ENCODE measurements at regions not wholly inside any gene's neighbourhood (a gene's known extent, or its start where the extent isn't known, plus 50 kb on each side); places are given as distances from the start of the nearest gene placed in this dataset.

DNA sequence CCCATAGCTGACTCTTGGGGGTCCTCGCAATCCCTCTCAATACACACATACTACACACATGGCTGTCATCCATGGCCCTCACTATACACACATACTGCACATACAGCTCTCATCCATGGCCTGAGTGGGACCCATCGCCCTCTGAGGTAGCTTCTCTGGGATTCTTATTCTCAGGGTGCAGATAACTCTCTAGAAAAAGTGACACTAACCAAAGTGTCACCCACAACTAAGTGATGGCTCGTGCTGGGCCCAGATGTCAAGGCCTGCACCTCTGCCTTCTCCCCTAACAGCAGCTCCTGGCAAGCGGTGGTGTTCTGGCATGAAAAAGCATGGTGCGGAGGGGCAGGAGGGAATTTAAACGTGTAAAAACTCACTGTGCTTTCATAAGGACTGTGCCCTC, 62.7 kb upstream of the ZPBP start:
- TF ChIP-seq CTCF (IDR thresholded peaks at IDR 0.05), result no peak
- intact Hi-C loops (cut with DNase I), result no loop called here
- H3K36me3 ChIP-seq, result no peaks in the 10 kb centered on the region

DNA sequence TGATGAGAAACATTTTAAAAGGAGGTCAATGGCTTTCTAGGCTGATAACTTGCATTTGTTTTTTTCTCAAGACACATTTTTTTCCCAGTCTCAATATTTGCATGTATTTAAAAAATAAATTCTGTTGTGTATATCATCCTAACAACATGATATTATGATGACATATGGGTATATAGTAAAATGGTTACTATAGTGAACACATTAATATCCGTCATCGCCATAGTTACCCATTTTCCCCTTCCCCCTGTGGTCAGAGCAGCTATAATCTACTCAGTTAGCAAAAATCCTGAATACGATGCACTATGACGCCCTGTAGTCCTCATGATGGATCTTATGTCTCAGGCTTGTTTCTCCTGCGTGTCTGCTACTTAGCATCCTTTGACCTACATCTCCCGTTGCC, 60.9 kb upstream of the ZPBP start:
- no peaks in the 10 kb centered on the region for H3K9me3 ChIP-seq
- DNase-seq (no peak), ATAC-seq (no peak)
- H3K4me1 ChIP-seq, result no peaks in the 10 kb centered on the region
- H3K27me3 ChIP-seq, result no peaks in the 10 kb centered on the region
- intact Hi-C loops (cut with DNase I), result no loop called here
- TF ChIP-seq CTCF (IDR thresholded peaks at IDR 0.05), result no peak
- no peak overlapping the region for H3K27ac ChIP-seq
- no peaks in the 10 kb centered on the region for H3K36me3 ChIP-seq
- H3K4me3 ChIP-seq, result no peak overlapping the region

More for the DNA sequence above, 62.7 kb upstream of the ZPBP start:
- no peak overlapping the region for H3K4me3 ChIP-seq
- no peaks in the 10 kb centered on the region for H3K4me1 ChIP-seq
- DNase-seq, result no peak
- H3K27ac ChIP-seq, result no peak overlapping the region
- peaks cover 0 to 3% of the 10 kb centered on the region in 2 donors for H3K27me3 ChIP-seq
- ATAC-seq, result no peak
- no peaks in the 10 kb centered on the region for H3K9me3 ChIP-seq

DNA sequence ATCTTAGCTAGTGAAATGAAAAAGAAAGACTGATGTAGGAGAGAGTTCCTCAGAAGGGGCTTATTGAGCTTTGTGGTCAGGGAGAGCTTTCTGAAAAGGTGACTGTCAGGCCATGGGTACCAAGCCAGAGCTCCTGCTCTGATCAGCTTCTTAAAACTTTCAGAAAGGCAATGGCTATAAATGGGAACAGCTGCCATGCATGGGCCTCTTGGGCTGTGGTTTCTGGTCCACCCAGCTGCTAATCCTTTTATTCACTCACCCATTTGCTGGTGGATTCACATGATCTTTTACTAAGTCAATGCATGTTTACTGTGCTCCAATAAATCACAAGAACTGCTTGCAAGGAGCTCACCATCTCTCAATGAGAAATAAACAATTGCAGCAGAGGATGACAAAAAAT, 60.1 kb upstream of the ZPBP start:
- ATAC-seq (no peak), DNase-seq (no peak)
- Histone ChIP-seq H3K4me3 (no peak overlapping the region), H3K27ac (no peak overlapping the region), H3K4me1 (no peaks in the 10 kb centered on the region), H3K9me3 (no peaks in the 10 kb centered on the region), H3K27me3 (no peaks in the 10 kb centered on the region), H3K36me3 (no peaks in the 10 kb centered on the region)
- no peak for TF ChIP-seq CTCF (IDR thresholded peaks at IDR 0.05)
- intact Hi-C loops (cut with DNase I), result no loop called here

DNA sequence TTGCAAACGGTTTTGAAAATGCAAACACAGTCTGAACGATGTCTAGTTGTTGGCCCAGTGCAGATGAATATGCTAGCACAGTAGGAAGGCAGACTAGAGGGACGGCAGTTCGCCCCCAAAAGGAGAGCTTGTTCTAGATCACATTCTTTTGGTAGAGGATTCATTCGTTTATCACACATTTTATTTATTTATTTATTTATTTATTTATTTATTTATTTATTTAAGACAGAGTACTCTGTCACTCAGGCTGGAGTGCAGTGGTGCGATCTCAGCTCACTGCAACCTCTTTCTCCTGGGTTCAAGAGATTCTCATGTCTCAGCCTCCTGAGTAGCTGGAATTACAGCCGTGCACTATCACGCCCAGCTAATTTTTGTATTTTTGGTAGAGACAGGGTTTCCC, 59.4 kb upstream of the ZPBP start:
- H3K4me1 ChIP-seq, result no peaks in the 10 kb centered on the region
- H3K4me3 ChIP-seq, result no peak overlapping the region
- TF ChIP-seq CTCF (IDR thresholded peaks at IDR 0.05), result no peak
- DNase-seq (no peak), ATAC-seq (no peak)
- no peaks in the 10 kb centered on the region for H3K36me3 ChIP-seq
- intact Hi-C loops (cut with DNase I), result no loop called here
- no peaks in the 10 kb centered on the region for H3K9me3 ChIP-seq
- H3K27me3 ChIP-seq, result no peaks in the 10 kb centered on the region
- no peak overlapping the region for H3K27ac ChIP-seq

GRCh38 chr7:50151661-50152060, 58.6 kb upstream of the ZPBP start:
- H3K4me1 ChIP-seq, result no peaks in the 10 kb centered on the region
- no peak overlapping the region for H3K27ac ChIP-seq
- no peak for DNase-seq
- H3K27me3 ChIP-seq, result no peaks in the 10 kb centered on the region
- intact Hi-C loops (cut with DNase I), result no loop called here
- TF ChIP-seq CTCF (IDR thresholded peaks at IDR 0.05), result no peak
- no peak for ATAC-seq
- no peak overlapping the region for H3K4me3 ChIP-seq
- no peaks in the 10 kb centered on the region for H3K9me3 ChIP-seq
- H3K36me3 ChIP-seq, result no peaks in the 10 kb centered on the region

Data from left lung (tissue), 4 donors.